Astrocyte (in vitro differentiated cells and primary cell): ENCODE measurements at regions not wholly inside any gene's neighbourhood (a gene's known extent, or its start where the extent isn't known, plus 50 kb on each side); places are given as distances from the start of the nearest gene placed in this dataset.

Source experiments
- CTCF ChIP-seq: IDR thresholded peaks from 2 replicates; pipeline ENCODE4 v1.5.1; 2011; ENCODE audit warnings: low read depth, mild to moderate bottlenecking, inconsistent platforms, low read length, moderate library complexity; ENCODE audit not compliant: insufficient read depth
- EZH2 ChIP-seq: IDR thresholded peaks from 2 replicates; pipeline ENCODE4 v1.6.1; 2012; ENCODE audit warnings: mild to moderate bottlenecking, low read length, inconsistent platforms; ENCODE audit not compliant: insufficient read depth

DNA sequence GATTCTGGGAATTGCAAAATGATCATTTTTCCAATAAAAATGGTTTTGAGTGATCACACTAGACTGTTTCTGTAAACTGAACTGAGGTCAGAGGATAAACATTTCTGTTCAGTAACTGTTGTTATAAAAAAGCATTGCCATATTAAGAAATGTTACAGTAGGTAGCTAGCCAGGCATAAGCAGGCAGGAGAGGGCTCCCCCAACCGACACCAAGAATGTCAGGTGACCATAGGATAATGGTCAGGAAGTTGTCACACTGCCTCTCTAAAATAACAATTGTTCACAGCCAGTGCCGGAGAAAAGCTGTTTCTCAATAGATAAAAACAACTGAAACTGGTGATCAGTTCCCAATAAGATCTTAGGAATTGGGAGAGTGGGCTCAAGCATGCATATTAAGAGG, 306.2 kb upstream of the SLIT2 start:
- no peak for TF ChIP-seq CTCF
- TF ChIP-seq EZH2: no peak
